Right lobe of liver (tissue), 6 donors: ENCODE measurements at regions not wholly inside any gene's neighbourhood (a gene's known extent, or its start where the extent isn't known, plus 50 kb on each side); places are given as distances from the start of the nearest gene placed in this dataset.
"Not testable (repeated sequence)": the region's sequence is repeated elsewhere in the genome, so short reads cannot be mapped to it uniquely, and the experiment has no call there.

Experiments
- ATAC-seq, 4 donors: fragments of 200-7000 bp; cut with Tn5 transposase; one replicate each; pipeline ENCODE4 v1.9.1; 2020; ENCODE audit warnings: mild to moderate bottlenecking in 4 of 4, moderate library complexity in 4 of 4
- DNase-seq, 3 donors: peaks; one replicate each; pipeline ENCODE4 v3.0.0-alpha.2; 2020
- H3K27ac ChIP-seq, 3 donors: fragments of 200-600 bp; one replicate each; pipeline ENCODE4 v1.8.0; 2022
- H3K27me3 ChIP-seq, 2 donors: fragments of 200-600 bp; one replicate each; pipeline ENCODE4 v1.8.0; 2022
- H3K36me3 ChIP-seq, 4 donors: fragments of 200-600 bp; sonication (generic) in 1 of 4; one replicate each; pipeline versions ENCODE4 v1.5.1 to v1.8.0; 2017 to 2022; ENCODE audit warnings: control low read depth in 1 of 4
- H3K4me1 ChIP-seq, 4 donors: fragments of 200-600 bp; sonication (generic) in 1 of 4; one replicate each; pipeline versions ENCODE4 v1.5.1 to v1.8.0; 2017 to 2022; ENCODE audit warnings: control low read depth in 1 of 4
- H3K4me3 ChIP-seq, 3 donors: fragments of 200-600 bp; one replicate each; pipeline ENCODE4 v1.8.0; 2022
- H3K9me3 ChIP-seq, 4 donors: fragments of 200-600 bp; sonication (generic) in 1 of 4; one replicate each; pipeline versions ENCODE4 v1.5.1 to v1.8.0; 2017 to 2022; ENCODE audit warnings: control low read depth in 1 of 4
- POLR2A ChIP-seq: fragments of 450-650 bp; IDR thresholded peaks from one replicate; pipeline ENCODE4 v1.6.1; 2017; ENCODE audit warnings: antibody characterized with exemption, mild to moderate bottlenecking
- WGBS: methylation state at CpG from one replicate; pipeline ENCODE4 v1.1.6; 2018; ENCODE audit warnings: low coverage, low lambda C conversion rate; ENCODE audit not compliant: insufficient coverage; ENCODE audit errors: missing lambda C conversion rate; 5-methylcytosine and 5-hydroxymethylcytosine counted together
- intact Hi-C, 2 donors: fragments of 100-400 bp; cut with DNase I; formaldehyde crosslinking; loops; one replicate each; pipeline versions ENCODE4 v1.11.2 to v1.14.1; 2022
- TF ChIP-seq, protein P1 (sequence below), 4 donors: fragments of 200-600 bp in 3 of 4; fragments of 450-650 bp in 1 of 4; IDR thresholded peaks; one replicate each; pipeline versions ENCODE4 v1.5.1 to v1.8.0; 2016 to 2022; ENCODE audit warnings: antibody characterized with exemption in 4 of 4, mild to moderate bottlenecking in 2 of 4
- donor health status: DM: no; HTN: yes; CAD: no.
- donor health status: DM: no; HTN: no; CAD: no.
- donor health status: DM: no; HTN: no; CAD: no.
- donor health status: DM: no; HTN: yes; CAD: no.
- donor health status: DM: no; HTN: yes; CAD: no.

DNA sequence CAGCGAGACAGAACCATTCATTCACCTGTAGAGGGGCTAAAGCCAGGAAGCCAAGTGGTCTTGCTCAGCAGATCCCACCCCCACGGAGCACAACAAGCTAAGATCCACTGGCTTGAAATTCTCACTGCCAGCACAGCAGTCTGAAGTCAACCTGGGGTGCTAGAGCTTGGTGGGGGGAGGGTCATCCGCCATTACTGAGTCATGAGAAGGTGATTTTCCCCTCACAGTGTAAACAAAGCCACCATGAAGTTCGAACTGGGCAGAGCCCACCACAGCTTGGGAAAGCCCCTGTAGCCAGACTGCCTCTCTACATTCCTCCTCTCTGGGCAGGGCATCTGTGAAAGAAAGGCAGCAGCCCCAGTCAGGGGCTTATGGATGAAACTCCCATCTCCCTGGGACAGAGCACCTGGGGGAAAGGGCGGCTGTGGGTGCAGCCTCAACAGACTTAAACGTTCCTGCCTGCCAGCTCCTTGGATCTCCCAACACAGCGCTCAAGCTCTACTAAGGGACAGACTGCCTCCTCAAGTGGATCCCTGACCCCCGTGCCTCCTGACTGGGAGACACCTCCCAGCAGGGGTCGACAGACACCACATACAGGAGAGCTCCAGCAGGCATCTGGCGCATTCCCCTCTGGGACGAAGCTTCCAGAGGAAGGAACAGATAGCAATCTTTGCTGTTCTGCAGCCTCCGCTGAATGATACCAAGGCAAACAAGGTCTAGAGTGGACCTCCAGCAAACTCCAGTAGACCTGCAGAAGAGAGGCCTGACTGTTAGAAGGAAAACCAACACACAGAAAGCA is 179.0 kb upstream of the KLF7 start:
- H3K27me3 ChIP-seq, H3K36me3 ChIP-seq, intact Hi-C loops, H3K4me3 ChIP-seq, H3K9me3 ChIP-seq, ATAC-seq, H3K4me1 ChIP-seq, DNase-seq, H3K27ac ChIP-seq: not testable (repeated sequence)
- TF ChIP-seq, protein P1, sequence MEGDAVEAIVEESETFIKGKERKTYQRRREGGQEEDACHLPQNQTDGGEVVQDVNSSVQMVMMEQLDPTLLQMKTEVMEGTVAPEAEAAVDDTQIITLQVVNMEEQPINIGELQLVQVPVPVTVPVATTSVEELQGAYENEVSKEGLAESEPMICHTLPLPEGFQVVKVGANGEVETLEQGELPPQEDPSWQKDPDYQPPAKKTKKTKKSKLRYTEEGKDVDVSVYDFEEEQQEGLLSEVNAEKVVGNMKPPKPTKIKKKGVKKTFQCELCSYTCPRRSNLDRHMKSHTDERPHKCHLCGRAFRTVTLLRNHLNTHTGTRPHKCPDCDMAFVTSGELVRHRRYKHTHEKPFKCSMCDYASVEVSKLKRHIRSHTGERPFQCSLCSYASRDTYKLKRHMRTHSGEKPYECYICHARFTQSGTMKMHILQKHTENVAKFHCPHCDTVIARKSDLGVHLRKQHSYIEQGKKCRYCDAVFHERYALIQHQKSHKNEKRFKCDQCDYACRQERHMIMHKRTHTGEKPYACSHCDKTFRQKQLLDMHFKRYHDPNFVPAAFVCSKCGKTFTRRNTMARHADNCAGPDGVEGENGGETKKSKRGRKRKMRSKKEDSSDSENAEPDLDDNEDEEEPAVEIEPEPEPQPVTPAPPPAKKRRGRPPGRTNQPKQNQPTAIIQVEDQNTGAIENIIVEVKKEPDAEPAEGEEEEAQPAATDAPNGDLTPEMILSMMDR (IDR thresholded peaks at IDR 0.05), result peak in 2 of 4 donors; percentile 8
- WGBS, result 80% methylated on average over 2 of the region's 12 CpGs

DNA sequence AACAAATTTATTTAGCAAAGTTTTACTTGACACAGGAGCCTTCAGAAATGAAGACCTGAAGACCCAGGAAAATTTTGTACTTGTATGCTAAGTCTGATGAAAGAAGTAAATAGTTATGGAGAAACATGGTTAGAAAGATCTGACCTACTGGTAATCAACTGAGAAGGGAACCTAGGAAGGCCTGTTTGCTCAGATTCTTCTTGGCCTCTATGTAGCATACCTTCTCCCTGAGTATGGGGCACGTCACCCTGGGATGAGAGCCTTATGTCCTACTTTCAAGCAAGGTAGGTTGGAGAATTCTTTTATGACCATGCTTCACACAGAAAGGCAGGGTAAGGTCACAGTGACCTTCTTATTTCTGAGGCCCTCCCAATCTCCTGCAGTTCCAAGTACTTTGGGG is 178.6 kb upstream of the CREB1 start:
- H3K4me1 ChIP-seq, result no peaks in the 10 kb centered on the region
- WGBS, result 100% methylated on average over 1 of the region's 1 CpG

DNA sequence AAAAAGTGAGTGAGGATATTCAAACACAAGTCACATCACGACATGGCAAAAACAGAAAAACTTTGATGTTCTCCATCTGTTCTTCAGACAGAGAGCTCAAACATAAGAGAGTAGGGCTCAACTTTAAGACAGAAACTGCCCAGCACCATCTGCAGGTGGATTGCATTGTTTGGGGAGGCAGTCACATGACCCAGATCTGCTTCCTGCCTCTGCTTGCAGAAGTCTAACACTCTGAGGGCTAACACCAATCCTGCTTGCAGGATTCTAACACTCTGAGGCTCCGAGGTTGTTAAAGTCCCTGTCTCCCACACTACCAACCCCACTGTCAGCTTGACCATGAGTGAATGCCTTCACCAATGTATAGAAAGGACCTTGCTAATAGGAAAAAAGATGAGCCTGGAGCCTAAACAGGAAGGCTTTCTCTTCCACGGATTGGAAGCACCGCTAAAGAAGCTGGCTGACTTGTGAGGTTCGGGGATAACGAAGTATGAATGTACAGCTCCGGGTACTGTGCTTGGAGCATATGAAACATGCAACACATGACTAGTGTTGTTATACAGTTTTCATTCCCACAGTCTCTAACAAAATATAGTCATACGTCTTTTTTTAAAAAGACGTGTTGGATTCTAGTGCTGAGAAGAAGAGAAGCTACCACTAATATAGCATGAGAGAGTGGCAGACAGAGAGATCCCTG is 176.6 kb upstream of the CREB1 start:
- TF ChIP-seq POLR2A, result no peak
- TF ChIP-seq, protein P1 (IDR thresholded peaks at IDR 0.05), result no peak
- H3K4me1 ChIP-seq, result no peaks in the 10 kb centered on the region
- no peaks in the 10 kb centered on the region for H3K27me3 ChIP-seq
- ATAC-seq (no peak), DNase-seq (no peak)
- no peak overlapping the region for H3K27ac ChIP-seq
- no peak overlapping the region for H3K4me3 ChIP-seq
- H3K36me3 ChIP-seq, result no peaks in the 10 kb centered on the region
- WGBS, result 77% methylated on average over 8 of the region's 9 CpGs
- H3K9me3 ChIP-seq, result no peaks in the 10 kb centered on the region
- intact Hi-C loops, result no loop called here

More for the DNA sequence above, 178.6 kb upstream of the CREB1 start:
- intact Hi-C loops, result no loop called here
- H3K36me3 ChIP-seq, result no peaks in the 10 kb centered on the region
- ATAC-seq, result no peak
- DNase-seq, result no peak
- no peaks in the 10 kb centered on the region for H3K27me3 ChIP-seq
- H3K9me3 ChIP-seq, result no peaks in the 10 kb centered on the region
- H3K4me3 ChIP-seq, result no peak overlapping the region
- no peak overlapping the region for H3K27ac ChIP-seq
- TF ChIP-seq, protein P1 (IDR thresholded peaks at IDR 0.05), result no peak
- no peak for TF ChIP-seq POLR2A

DNA sequence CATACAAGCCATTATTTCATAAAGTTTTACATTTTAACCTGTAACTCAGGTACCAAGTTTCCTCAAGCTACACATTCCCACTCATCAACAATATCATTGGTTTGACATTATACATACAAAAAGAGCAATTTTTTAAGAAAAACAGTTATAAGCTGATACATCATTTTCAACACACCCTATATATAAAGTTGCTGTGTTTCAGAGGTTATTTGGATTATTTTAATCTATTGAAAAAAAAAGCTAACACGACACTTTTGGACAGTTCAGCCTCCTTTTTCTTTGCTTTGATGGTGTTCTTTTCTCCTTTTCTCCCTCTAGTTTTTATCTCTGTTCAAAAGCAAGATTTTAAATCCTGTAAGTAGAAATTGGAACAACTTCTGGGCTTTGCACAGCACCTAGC is 175.9 kb upstream of the CREB1 start:
- TF ChIP-seq, protein P1 (IDR thresholded peaks at IDR 0.05), result no peak
- TF ChIP-seq POLR2A, result no peak
- WGBS, result 73% methylated on average over 1 of the region's 1 CpG

More for the DNA sequence above, 175.9 kb upstream of the CREB1 start:
- Histone ChIP-seq H3K9me3 (no peaks in the 10 kb centered on the region), H3K36me3 (no peaks in the 10 kb centered on the region), H3K4me1 (no peaks in the 10 kb centered on the region), H3K27ac (no peak overlapping the region), H3K4me3 (no peak overlapping the region), H3K27me3 (no peaks in the 10 kb centered on the region)
- DNase-seq (no peak), ATAC-seq (no peak)
- intact Hi-C loops, result no loop called here
